HG03095 (cell line): ENCODE measurements at regions not wholly inside any gene's neighbourhood (a gene's known extent, or its start where the extent isn't known, plus 50 kb on each side); places are given as distances from the start of the nearest gene placed in this dataset.
"Not testable (repeated sequence)": the region's sequence is repeated elsewhere in the genome, so short reads cannot be mapped to it uniquely, and the experiment has no call there.

Source experiments
- ATAC-seq: cut with Tn5 transposase; IDR thresholded peaks from one replicate; pipeline ENCODE4 v1.9.1; 2021; ENCODE audit warnings: moderate library complexity; ENCODE audit not compliant: unreplicated experiment

DNA sequence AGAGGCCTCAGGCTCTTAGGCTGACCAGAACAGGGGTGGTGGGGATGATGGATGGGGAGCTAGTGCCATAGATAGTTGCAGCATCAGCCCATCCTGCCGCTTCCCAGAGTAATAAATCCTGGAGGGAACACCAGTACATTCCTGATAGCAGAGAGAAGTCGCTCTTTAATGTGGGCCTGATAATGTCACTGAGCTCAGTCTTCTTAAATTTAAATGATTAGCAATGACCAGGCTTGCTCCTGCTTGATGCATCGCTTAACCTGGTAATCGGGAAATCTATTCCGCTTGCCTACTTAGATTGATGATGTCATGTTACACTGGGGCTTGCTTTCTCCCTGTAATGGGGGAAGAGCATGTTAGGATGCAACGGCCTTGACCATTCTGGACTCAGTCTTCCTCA, 218.6 kb upstream of the PLXNA2 start:
- ATAC-seq: no peak

DNA sequence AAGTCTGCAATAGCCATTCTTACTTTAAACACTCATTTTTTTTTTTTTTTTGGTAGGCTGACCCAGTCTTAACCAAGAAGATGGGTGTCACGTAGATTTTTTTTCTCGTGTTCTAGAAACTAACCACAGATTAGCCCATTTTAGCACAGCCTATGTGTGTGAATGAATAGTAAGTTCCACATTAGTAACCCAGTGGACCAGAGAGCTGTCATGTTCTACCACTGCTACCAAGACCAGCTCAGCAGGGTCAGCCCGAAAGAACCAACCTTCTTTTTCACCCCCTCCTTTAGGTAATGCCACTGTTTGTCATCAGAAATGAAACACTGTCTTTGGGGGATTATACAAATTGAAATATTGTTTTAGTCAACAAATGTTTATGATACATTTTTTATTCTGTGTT, 221.1 kb upstream of the PLXNA2 start:
- ATAC-seq: no peak

DNA sequence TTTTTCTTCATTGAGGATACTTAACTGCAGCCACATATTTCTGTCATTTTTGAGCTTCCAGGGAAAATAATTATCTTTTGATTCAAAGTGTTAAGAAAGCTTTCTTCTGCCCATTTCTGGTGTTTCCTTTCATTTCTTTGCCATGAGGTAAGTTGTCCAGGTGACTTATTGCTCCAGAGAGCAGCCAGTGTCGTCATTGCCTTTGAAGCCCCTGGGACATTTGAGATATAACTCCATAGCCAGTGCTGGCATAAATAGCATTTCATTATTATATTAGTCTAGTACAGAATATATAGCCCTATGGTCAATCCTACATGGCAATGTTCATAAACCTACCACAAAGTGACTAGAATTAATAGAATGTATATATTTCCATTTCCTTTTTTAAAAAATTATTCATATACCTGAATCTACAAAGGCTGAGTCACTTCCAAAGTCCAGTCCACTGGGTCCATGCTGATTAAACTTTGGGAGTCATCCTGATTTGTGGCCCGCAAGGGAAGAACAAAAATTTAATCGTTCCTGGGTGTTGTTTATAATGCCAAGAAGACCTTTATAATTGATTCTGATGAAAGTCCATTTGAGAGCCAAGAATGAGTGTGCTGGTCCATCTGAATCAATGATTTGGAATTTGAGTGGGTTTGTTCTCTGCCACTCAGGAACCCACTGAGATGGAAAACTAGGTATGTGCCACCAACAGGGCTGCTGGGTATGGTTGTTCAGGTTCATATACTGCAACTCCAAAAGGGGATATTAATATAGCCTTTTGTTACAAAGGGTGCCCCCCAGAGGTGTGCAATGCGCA, 221.8 kb upstream of the PLXNA2 start:
- ATAC-seq: no peak

GRCh38 chr1:208467151-208467780, 223.1 kb upstream of the PLXNA2 start:
- no peak for ATAC-seq

DNA sequence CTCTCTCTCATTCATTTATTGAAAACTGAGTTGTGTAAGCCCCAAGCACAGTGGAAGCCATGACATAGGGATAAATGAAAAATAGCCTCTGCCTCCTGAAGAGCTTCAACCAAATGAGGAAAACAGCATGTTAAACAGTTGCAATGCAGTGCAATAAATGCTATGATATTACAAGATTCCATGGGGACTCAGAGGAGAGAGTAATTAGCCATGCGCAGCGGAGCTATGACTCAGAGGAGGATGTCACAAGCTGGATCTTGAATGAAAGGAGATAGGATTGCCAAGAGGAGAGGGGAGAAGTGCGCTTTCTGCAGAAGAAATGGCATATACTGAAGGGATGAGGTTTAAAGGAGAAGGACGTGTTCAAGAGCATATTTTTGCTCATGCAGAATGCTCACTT, 231.3 kb upstream of the PLXNA2 start:
- ATAC-seq: no peak

GRCh38 chr1:208475951-208476845, 232.0 kb upstream of the PLXNA2 start:
- no peak for ATAC-seq

DNA sequence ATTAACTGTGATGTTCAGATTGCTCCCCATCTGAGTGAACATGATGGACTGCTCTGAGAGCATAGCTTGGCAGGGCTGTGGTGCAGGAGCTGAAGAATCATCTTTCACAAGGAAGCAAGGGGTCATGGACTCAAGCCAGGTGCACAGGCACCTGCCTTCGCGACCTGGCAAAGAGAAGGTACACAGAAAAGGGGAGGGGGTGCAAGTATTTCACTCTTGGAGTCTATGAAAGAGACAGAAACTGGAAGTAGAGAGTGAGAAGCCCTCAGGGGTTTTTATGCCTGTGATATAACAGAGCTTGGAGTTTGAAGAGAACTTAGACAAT, 232.6 kb upstream of the PLXNA2 start:
- no peak for ATAC-seq

DNA sequence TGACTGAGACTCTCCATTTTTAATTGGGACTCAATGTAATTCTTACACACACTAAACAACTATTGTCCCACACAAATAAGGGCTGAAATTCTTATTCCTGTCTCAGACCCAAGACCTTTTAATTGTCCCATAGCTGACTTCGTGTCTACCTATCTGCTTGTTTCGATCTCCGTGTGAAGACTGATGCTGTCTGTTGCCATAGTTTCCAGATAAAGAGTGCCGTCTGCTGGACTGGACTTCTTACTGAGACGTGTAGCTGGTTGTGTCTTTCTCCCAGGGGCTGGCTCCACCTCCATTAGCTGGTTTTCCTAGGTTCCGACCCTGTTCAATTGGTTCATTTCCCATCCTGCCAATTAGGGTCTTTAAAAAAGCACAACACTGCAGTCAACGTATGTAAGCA, 235.3 kb upstream of the PLXNA2 start:
- ATAC-seq: no peak

DNA sequence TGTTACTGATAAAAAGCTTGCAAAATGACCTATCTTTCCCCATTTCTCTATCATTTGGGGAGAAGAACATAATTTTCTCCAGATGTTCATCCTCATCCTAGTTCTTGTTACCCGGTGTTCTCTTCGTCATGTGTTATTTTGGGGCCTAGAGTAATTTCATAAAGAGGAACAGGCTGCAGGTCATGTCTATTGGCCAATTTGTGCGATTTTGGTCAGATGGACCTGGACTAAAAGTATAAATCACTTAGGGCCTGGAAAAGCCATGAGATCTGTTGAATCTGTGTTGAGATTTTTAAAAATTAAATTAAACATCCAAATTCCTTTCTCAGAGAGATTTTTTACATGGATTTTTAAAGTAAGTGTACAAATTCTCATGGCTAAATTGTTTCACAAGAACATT, 241.3 kb upstream of the PLXNA2 start:
- ATAC-seq: no peak

- no peak for ATAC-seq
Observed at GRCh38 chr1:208486677-208487076, 242.5 kb upstream of the PLXNA2 start.

- not testable (repeated sequence) for ATAC-seq
Observed at GRCh38 chr1:208488432-208488831, 244.2 kb upstream of the PLXNA2 start.

DNA sequence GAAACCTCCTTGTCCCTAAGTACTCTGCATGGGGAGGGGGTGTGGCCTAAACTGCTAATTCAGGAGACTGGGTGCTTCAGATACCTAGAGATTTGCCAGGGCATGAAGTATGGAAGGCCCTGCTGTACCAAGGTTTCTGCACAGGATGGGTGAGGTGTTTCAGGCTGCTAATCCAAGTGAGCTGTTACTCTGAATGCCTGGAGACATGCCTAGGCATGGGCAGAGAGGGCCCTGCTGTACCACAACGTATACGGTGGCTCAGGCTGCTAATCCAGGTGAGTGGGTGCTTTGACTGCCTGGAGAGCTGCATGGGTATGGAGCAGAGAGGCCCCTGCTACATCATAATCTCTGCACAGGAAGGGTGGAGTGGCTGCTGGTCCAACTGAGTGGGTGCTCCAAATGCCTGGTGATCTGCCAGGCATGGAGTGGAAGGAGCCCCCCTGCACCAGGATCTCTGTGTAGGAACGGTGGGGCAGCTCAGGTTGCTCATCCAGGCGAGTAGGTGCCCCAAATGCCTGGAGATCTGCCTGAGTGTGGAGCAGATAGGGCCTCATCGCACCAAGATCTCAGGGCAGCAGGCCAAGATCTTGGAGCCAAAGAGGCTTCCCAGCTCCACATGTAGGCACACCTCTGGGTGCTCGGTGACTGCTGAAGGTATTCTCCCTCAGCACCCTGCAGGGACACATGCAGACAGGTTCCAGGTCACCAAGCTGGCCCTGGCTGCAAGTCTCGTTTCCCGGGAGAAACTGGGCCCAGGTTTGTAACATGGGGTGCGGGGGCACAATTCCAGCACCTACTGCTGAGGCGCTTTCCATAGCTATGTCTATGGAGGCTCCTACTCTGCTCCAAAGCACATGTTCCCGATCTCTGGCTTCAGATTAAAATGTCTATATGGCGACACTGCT, 252.5 kb upstream of the PLXNA2 start:
- no peak for ATAC-seq

- ATAC-seq: no peak
Observed at GRCh38 chr1:208497866-208498541, 253.8 kb upstream of the PLXNA2 start.

GRCh38 chr1:208499026-208499425, 254.8 kb upstream of the PLXNA2 start:
- ATAC-seq: no peak

DNA sequence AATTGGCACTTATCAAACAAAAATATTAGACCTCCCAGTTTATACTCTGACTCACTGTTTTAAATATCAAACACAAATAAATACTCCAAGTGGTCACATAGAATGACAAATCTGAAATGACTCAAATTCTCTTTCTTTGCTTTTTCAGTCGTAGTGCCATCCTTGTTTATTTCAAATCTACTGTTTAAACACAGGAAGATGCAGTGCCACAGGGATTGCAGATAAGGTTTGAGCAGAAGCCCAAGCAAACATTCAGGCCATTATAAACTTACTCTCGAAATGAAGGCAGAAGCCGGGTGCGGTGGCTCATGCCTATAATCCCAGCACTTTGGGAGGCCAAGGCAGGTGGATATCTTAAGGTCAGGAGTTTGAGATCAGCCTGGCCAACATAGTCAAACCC, 255.4 kb upstream of the PLXNA2 start:
- ATAC-seq: no peak

- no peak for ATAC-seq
Observed at GRCh38 chr1:208500375-208500774, 256.2 kb upstream of the PLXNA2 start.

DNA sequence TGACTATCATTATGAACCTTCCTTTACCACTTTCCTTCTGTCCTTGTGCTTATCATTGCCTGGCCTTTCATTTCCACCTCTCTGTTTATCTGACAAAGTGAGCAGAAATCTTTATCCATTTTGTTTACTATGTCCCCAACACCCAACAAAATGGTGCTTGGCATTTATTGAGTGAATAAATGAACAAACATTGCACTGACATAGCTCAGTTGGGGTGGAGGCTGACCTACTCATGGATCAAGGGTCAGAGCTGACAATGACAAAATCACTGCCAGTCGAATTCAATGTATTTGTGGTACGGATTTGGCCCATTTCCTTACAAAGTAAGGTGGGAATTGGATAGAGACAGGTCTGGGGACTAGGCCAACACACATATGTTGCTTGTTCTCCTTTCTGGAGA, 257.4 kb upstream of the PLXNA2 start:
- no peak for ATAC-seq

GRCh38 chr1:208503787-208504186, 259.6 kb upstream of the PLXNA2 start:
- ATAC-seq: no peak

GRCh38 chr1:208506812-208507211, 262.6 kb upstream of the PLXNA2 start:
- ATAC-seq: no peak

DNA sequence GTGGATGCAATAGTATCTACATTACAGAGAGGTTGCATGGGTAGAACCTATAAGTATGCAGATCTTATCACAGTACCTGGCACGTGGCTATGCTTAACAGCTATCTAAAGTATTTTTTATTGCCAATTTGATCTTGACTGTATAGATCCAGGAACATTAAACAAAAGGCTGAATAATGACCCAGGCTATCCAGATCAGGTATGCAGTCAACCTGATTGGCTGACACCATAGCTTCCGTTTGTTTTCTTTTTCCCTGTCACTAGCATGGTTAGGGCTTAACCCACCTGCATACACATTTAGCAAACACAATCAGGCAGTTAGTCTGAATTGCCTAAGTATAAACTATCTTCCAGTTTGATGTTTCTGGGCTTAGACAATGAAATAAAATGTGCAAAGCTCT, 264.9 kb upstream of the PLXNA2 start:
- no peak for ATAC-seq
